SH-SY5Y (cell line): ENCODE measurements at regions not wholly inside any gene's neighbourhood (a gene's known extent, or its start where the extent isn't known, plus 50 kb on each side); places are given as distances from the start of the nearest gene placed in this dataset.

Experiments used
- GATA2 ChIP-seq: IDR thresholded peaks from 2 replicates; pipeline ENCODE4 v1.6.1; 2011; ENCODE audit warnings: mild to moderate bottlenecking, low read depth, low read length
- GATA3 ChIP-seq: IDR thresholded peaks from 2 replicates; pipeline ENCODE4 v1.6.1; 2011; ENCODE audit warnings: low read depth, mild to moderate bottlenecking, low read length, moderate library complexity

GRCh38 chr2:64807417-64807816 is 153.7 kb upstream of the SERTAD2 start:
- no peak for TF ChIP-seq GATA2
- TF ChIP-seq GATA3 = no peak
